Heart left ventricle (tissue), 16 donors: ENCODE measurements at regions not wholly inside any gene's neighbourhood (a gene's known extent, or its start where the extent isn't known, plus 50 kb on each side); places are given as distances from the start of the nearest gene placed in this dataset.

Experiments used
- ATAC-seq, 4 donors: fragments of 200-7000 bp; cut with Tn5 transposase; one replicate each; pipeline ENCODE4 v1.9.1; 2020 to 2022; ENCODE audit warnings: moderate library complexity in 4 of 4, mild to moderate bottlenecking in 3 of 4, moderate number of reproducible peaks in 1 of 4
- DNase-seq, 5 donors: peaks; one replicate each; pipeline ENCODE4 v3.0.0-alpha.2; 2020
- H3K27ac ChIP-seq, 12 donors: fragments of 200-600 bp; sonication (generic) in 4 of 12; one replicate each; pipeline versions ENCODE4 v1.5.0 to v1.8.0; 2016 to 2022; ENCODE audit warnings: mild to moderate bottlenecking in 2 of 12
- H3K27me3 ChIP-seq, 9 donors: fragments of 200-600 bp; sonication (generic) in 2 of 9; one replicate each; pipeline versions ENCODE4 v1.5.1 to v1.8.0; 2016 to 2022; ENCODE audit warnings: mild to moderate bottlenecking in 3 of 9
- H3K36me3 ChIP-seq, 9 donors: fragments of 200-600 bp; sonication (generic) in 2 of 9; one replicate each; pipeline versions ENCODE4 v1.5.0 to v1.8.0; 2018 to 2022; ENCODE audit warnings: mild to moderate bottlenecking in 2 of 9
- H3K4me1 ChIP-seq, 12 donors: fragments of 200-600 bp; sonication (generic) in 4 of 12; one replicate each; pipeline versions ENCODE4 v1.5.0 to v1.8.0; 2016 to 2022; ENCODE audit warnings: mild to moderate bottlenecking in 3 of 12
- H3K4me3 ChIP-seq, 12 donors: fragments of 200-600 bp; sonication (generic) in 4 of 12; one replicate each; pipeline versions ENCODE4 v1.5.0 to v1.8.0; 2017 to 2022; ENCODE audit warnings: mild to moderate bottlenecking in 9 of 12, moderate library complexity in 4 of 12
- H3K9me3 ChIP-seq, 12 donors: fragments of 200-600 bp; sonication (generic) in 4 of 12; one replicate each; pipeline versions ENCODE4 v1.5.0 to v1.8.0; 2016 to 2022; ENCODE audit warnings: mild to moderate bottlenecking in 1 of 12
- CTCF ChIP-seq, 12 donors: fragments of 200-600 bp; sonication (generic) in 4 of 12; IDR thresholded peaks; one replicate each; pipeline versions ENCODE4 v1.5.0 to v1.8.0; 2018 to 2022; ENCODE audit warnings: antibody characterized with exemption in 12 of 12, mild to moderate bottlenecking in 5 of 12
- POLR2A ChIP-seq, 2 donors: fragments of 450-650 bp; IDR thresholded peaks; one replicate each; pipeline ENCODE4 v1.6.1; 2017; ENCODE audit warnings: antibody characterized with exemption in 2 of 2, mild to moderate bottlenecking in 2 of 2, moderate library complexity in 2 of 2
- WGBS, 4 donors: extraction: QIAGEN DNeasy Blood & Tissue Kit in 2 of 4; methylation state at CpG; one replicate each; pipeline versions ENCODE4 v1.1.5 to v1.1.7; 2013 to 2018; 5-methylcytosine and 5-hydroxymethylcytosine counted together
- intact Hi-C, 10 donors: fragments of 100-400 bp; cut with DNase I; formaldehyde crosslinking; loops; one replicate each; pipeline versions ENCODE4 v1.11.1 to v1.14.2; 2022
- donor health status: ischemic (EF 13 %, LVEDD 7.1; RV severe dilation, severe dysfunction).
- donor health status: healthy with polysubstance abuse.
- donor health status: DM: no; HTN: yes; CAD: no.
- donor health status: DM: no; HTN: no; CAD: no.
- donor health status: ischemic (EF 25% LVEDD 6.9; RV normal size, moderate dysfunction).
- donor health status: ischemic (EF 25% LVEDD 5.7; RV mildly dilated, moderate dysfunction).
- donor health status: healthy.
- donor health status: DM: yes; HTN: yes; CAD: no.
- donor health status: ischemic (EF 35%, LVEDD 5.7; RV mildly dilated, moderate dysfunction).
- donor health status: nonischemic (EF 11% LVEDD 7.7; RV severe dilation, severe dysfunction).
- donor health status: DM: yes; HTN: yes; CAD: no.
- donor health status: PGD.
- donor health status: ischemic (EF 29% LVEDD 5.4; RV normal size, mild dysfunction).
- donor health status: nonischemic (EF 23%, LVEDD 6.1; RV moderate dilation, normal function).

- Histone ChIP-seq H3K4me1 (no peaks in the 10 kb centered on the region), H3K9me3 (no peaks in the 10 kb centered on the region), H3K27me3 (no peaks in the 10 kb centered on the region), H3K36me3 (no peaks in the 10 kb centered on the region), H3K4me3 (no peak overlapping the region), H3K27ac (no peak overlapping the region)
- WGBS, 4 donors, result 67 to 86% (median 75%) methylated on average over 1 of the region's 1 CpG
- DNase-seq, result no peak
- no peak for ATAC-seq
- intact Hi-C loops, result no loop called here
- TF ChIP-seq CTCF (IDR thresholded peaks at IDR 0.05), result no peak
- no peak for TF ChIP-seq POLR2A (IDR thresholded peaks at IDR 0.05)
Observed at GRCh38 chr11:91694331-91694730, 530.3 kb upstream of the FAT3 start.

- no peaks in the 10 kb centered on the region for H3K4me1 ChIP-seq
- no peak for ATAC-seq
- H3K27me3 ChIP-seq, result no peaks in the 10 kb centered on the region
- H3K9me3 ChIP-seq, result no peaks in the 10 kb centered on the region
- intact Hi-C loops, result no loop called here
- H3K4me3 ChIP-seq, result no peak overlapping the region
- WGBS, 4 donors, result 85 to 91% (median 87%) methylated on average over 1 of the region's 1 CpG
- no peaks in the 10 kb centered on the region for H3K36me3 ChIP-seq
- TF ChIP-seq CTCF (IDR thresholded peaks at IDR 0.05), result no peak
- no peak for TF ChIP-seq POLR2A (IDR thresholded peaks at IDR 0.05)
- no peak overlapping the region for H3K27ac ChIP-seq
- no peak for DNase-seq
Observed at GRCh38 chr11:91691872-91692271, 532.7 kb upstream of the FAT3 start.

- Histone ChIP-seq H3K4me3 (no peak overlapping the region), H3K27ac (no peak overlapping the region), H3K9me3 (peaks cover 0 to 8% (median 0%) of the 10 kb centered on the region in 12 donors), H3K36me3 (no peaks in the 10 kb centered on the region), H3K4me1 (no peaks in the 10 kb centered on the region), H3K27me3 (no peaks in the 10 kb centered on the region)
- DNase-seq, result no peak
- TF ChIP-seq POLR2A (IDR thresholded peaks at IDR 0.05) (no peak), CTCF (IDR thresholded peaks at IDR 0.05) (no peak)
- intact Hi-C loops, result no loop called here
- no peak for ATAC-seq
- 90 to 98% (median 94%) methylated on average over 1 of the region's 1 CpG for WGBS, 4 donors
Observed at GRCh38 chr11:91688672-91689071, 535.9 kb upstream of the FAT3 start.

- Histone ChIP-seq H3K27ac (no peak overlapping the region), H3K4me1 (no peaks in the 10 kb centered on the region), H3K36me3 (no peaks in the 10 kb centered on the region), H3K4me3 (no peak overlapping the region), H3K9me3 (peaks cover 0 to 8% (median 0%) of the 10 kb centered on the region in 12 donors), H3K27me3 (no peaks in the 10 kb centered on the region)
- WGBS, 4 donors, result 83 to 97% (median 87%) methylated on average over 1 of the region's 1 CpG
- ATAC-seq (no peak), DNase-seq (no peak)
- TF ChIP-seq POLR2A (IDR thresholded peaks at IDR 0.05) (no peak), CTCF (IDR thresholded peaks at IDR 0.05) (no peak)
- intact Hi-C loops, result no loop called here
Observed at GRCh38 chr11:91686700-91687099, 537.9 kb upstream of the FAT3 start.
